K562 (cell line): ENCODE measurements at regions not wholly inside any gene's neighbourhood (a gene's known extent, or its start where the extent isn't known, plus 50 kb on each side); places are given as distances from the start of the nearest gene placed in this dataset.

Source experiments
- BRF1 ChIP-seq: IDR thresholded peaks from 3 replicates; pipeline ENCODE4 v1.6.1; 2011; ENCODE audit warnings: borderline replicate concordance, mild to moderate bottlenecking; ENCODE audit not compliant: insufficient read length; ENCODE audit errors: extremely low read depth
- E2F3 ChIP-seq: fragments of 250-450 bp; sonication (Bioruptor Pico); IDR thresholded peaks from 2 replicates; pipeline ENCODE4 v1.4.0; 2020; ENCODE audit warnings: mild to moderate bottlenecking
- NEUROD1 ChIP-seq: fragments of 150-350 bp; IDR thresholded peaks from 2 replicates; pipeline ENCODE4 v1.6.1; 2014; ENCODE audit warnings: borderline replicate concordance, low read length, low read depth; ENCODE audit not compliant: partially characterized antibody
- NFE2 ChIP-seq: IDR thresholded peaks from 2 replicates; pipeline ENCODE4 v1.6.1; 2014; ENCODE audit warnings: antibody characterized with exemption, low read depth
- NR0B1 ChIP-seq: fragments of 450-650 bp; IDR thresholded peaks from one replicate; pipeline ENCODE4 v1.6.1; 2018; ENCODE audit warnings: mild to moderate bottlenecking, moderate library complexity; ENCODE audit not compliant: partially characterized antibody
- RUNX1 ChIP-seq: sonication (generic); IDR thresholded peaks from 2 replicates; pipeline ENCODE4 v1.6.1; 2016; ENCODE audit warnings: antibody characterized with exemption, low read depth
- SMAD3 ChIP-seq: fragments of 450-650 bp; formaldehyde crosslinking; conservative IDR thresholded peaks from 2 replicates; pipeline ENCODE4 v1.4.0; 2020; ENCODE audit warnings: mild to moderate bottlenecking
- THRA ChIP-seq: fragments of 450-650 bp; IDR thresholded peaks from 2 replicates; pipeline ENCODE4 v1.6.1; 2017; ENCODE audit warnings: mild to moderate bottlenecking, moderate library complexity
- ZBTB8A ChIP-seq: fragments of 450-650 bp; IDR thresholded peaks from 2 replicates; pipeline ENCODE4 v1.6.1; 2018; ENCODE audit warnings: mild to moderate bottlenecking, moderate library complexity; ENCODE audit not compliant: partially characterized antibody
- ZNF639 ChIP-seq, 2 experiments: fragments of 200-800 bp in 1 of 2; sonication (Bioruptor generic) in 1 of 2; sonication (generic) in 1 of 2; formaldehyde crosslinking in 1 of 2; IDR thresholded peaks in 1 of 2; conservative IDR thresholded peaks in 1 of 2; 2 replicates each; pipeline versions ENCODE4 v1.5.0 to v1.6.1; 2016 to 2020; ENCODE audit warnings: missing compliant biosample characterization in 1 of 2, missing genetic modification characterization in 1 of 2, missing genetic modification reagents in 1 of 2

- no peak for TF ChIP-seq ZNF639 (CRISPR knock-in tag; conservative IDR thresholded peaks at IDR 0.05 in 1 of 2, IDR thresholded peaks at IDR 0.05 in 1 of 2)
- TF ChIP-seq RUNX1, result no peak
- no peak for TF ChIP-seq NFE2
- TF ChIP-seq E2F3 (CRISPR knock-in tag), result no peak
- TF ChIP-seq ZBTB8A, result no peak
- no peak for TF ChIP-seq SMAD3 (CRISPR knock-in tag)
- TF ChIP-seq NR0B1, result no peak
- TF ChIP-seq THRA, result no peak
- TF ChIP-seq NEUROD1, result no peak
- TF ChIP-seq BRF1, result no peak
Observed at GRCh38 chr5:97922776-97923175, 739.7 kb upstream of the RIOK2 start (continued).
